SJCRH30 (cell line): ENCODE measurements at regions not wholly inside any gene's neighbourhood (a gene's known extent, or its start where the extent isn't known, plus 50 kb on each side); places are given as distances from the start of the nearest gene placed in this dataset.
"Not testable (repeated sequence)": the region's sequence is repeated elsewhere in the genome, so short reads cannot be mapped to it uniquely, and the experiment has no call there.

Experiments used
- DNase-seq, 2 experiments: peaks; one replicate each; pipeline ENCODE4 v3.0.0-alpha.2; 2015 to 2020
- H3K27ac ChIP-seq: fragments of 250-450 bp; sonication (Bioruptor Pico); 2 replicates; pipeline ENCODE4 v1.5.1; 2020; ENCODE audit warnings: mild to moderate bottlenecking, moderate library complexity
- H3K27me3 ChIP-seq: fragments of 250-450 bp; sonication (Bioruptor Pico); 2 replicates; pipeline ENCODE4 v1.5.1; 2020; ENCODE audit warnings: mild to moderate bottlenecking, moderate library complexity
- H3K36me3 ChIP-seq: fragments of 250-450 bp; sonication (Bioruptor Pico); 2 replicates; pipeline ENCODE4 v1.5.1; 2020; ENCODE audit warnings: mild to moderate bottlenecking, moderate library complexity
- H3K4me1 ChIP-seq: fragments of 250-450 bp; sonication (Bioruptor Pico); 2 replicates; pipeline ENCODE4 v1.5.1; 2020; ENCODE audit warnings: mild to moderate bottlenecking, moderate library complexity
- H3K4me3 ChIP-seq: fragments of 250-450 bp; sonication (Bioruptor Pico); 2 replicates; pipeline ENCODE4 v1.5.1; 2020; ENCODE audit warnings: mild to moderate bottlenecking, moderate library complexity
- H3K9me3 ChIP-seq: fragments of 250-450 bp; sonication (Bioruptor Pico); replicated peaks from 2 replicates; pipeline ENCODE4 v1.5.1; 2020; ENCODE audit warnings: mild to moderate bottlenecking, moderate library complexity

DNA sequence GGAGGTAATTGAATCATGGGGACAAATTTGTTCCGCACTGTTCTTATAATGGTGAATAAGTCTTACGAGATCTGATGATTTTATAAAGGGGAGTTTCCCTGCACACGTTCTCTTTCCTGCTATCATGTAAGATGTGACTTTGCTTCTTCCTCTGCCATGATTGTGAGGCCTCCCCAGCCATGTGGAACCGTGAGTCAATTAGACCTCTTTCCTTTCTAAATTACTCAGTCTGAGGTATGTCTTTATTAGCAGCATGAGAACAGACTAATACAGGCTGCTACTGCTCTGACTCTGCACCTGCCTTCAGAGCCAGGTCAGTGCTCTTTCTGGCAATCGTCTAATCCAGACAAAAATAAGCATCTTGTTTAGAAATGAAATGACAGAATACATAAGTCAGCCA lies 479.2 kb upstream of the TUSC1 start:
- DNase-seq, result no peak
- Histone ChIP-seq H3K36me3 (no peaks in the 10 kb centered on the region), H3K4me1 (no peaks in the 10 kb centered on the region), H3K27me3 (no peaks in the 10 kb centered on the region), H3K9me3 (no peaks in the 10 kb centered on the region), H3K27ac (no peak overlapping the region), H3K4me3 (no peak overlapping the region)

DNA sequence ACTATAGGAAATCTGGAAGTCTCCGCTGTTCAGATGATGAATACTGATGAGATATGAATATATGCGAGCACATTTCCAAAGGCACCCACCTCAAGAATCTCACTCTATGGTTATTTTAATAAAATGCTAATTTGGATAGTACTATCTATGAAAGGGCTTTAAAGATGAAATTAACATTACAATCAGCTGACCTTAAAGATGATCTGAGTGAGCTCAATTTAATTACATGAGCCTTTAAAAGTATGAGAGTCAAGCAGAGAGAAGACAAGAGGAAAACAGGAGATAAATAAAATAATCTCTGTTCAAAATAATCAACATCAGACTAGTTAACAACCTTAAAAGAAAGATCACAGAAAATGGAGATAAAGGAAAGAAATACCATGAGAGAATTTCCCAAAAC lies 474.1 kb upstream of the TUSC1 start:
- Histone ChIP-seq H3K27me3 (no peaks in the 10 kb centered on the region), H3K9me3 (no peaks in the 10 kb centered on the region), H3K4me3 (no peak overlapping the region), H3K36me3 (no peaks in the 10 kb centered on the region), H3K4me1 (no peaks in the 10 kb centered on the region), H3K27ac (no peak overlapping the region)
- DNase-seq, result no peak

DNA sequence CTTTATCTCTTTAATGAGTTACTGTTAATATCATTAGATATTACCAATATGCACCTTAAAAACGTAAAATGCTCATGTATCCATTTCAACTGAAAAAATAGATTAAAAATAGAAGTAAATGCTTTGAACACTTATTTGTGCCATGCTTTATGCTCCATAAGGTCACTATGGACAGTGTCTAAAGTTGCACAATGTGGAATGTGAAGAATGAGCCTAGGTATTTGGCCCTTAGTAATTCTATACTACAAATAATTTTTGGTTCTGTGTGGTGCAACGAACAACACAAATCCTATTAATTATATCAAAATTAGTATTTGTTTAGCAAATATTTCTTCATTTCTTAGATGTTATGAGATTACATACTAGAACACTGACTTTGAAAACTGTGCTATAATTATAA lies 469.9 kb upstream of the TUSC1 start:
- no peak overlapping the region for H3K27ac ChIP-seq
- no peaks in the 10 kb centered on the region for H3K4me1 ChIP-seq
- DNase-seq, result no peak
- no peaks in the 10 kb centered on the region for H3K36me3 ChIP-seq
- H3K27me3 ChIP-seq, result no peaks in the 10 kb centered on the region
- no peak overlapping the region for H3K4me3 ChIP-seq
- H3K9me3 ChIP-seq, result no peaks in the 10 kb centered on the region

DNA sequence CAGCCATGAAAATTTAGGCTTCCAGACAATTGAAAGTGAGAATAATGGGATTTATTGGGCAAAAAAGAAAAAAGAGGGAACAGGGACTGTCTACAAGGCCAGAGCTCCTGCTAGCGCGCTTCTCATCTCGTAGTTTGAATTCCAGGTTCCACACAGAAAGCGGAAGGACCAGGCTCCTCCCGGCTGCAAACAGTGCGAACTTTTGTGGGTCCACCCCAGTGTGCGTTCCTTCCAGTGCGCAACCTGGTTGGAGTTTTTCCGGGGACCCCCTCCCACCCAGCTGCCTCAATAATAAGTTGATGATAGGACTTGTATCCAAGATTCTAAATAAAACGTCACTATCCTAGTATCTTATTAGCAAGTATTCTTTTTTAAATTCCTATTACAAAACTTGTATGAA lies 467.7 kb upstream of the TUSC1 start:
- no peaks in the 10 kb centered on the region for H3K36me3 ChIP-seq

DNA sequence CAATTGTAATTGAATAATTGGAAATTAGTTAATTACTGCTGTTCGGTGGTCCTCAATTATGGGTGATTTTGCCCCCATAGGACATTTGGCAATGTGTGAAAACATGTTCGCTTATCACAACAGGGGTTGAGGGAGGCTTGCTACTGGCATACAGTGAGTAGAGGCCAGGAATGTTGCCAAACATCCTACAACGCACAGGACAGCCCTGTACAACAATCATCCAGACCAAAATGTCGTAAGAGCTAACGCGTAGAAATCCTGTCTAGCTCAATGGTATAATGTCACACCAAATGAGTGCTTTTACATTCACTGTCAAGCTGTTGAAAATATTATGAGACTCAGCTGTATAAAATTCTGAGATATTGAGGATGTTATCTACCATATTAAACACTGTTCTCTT lies 464.4 kb upstream of the TUSC1 start:
- no peaks in the 10 kb centered on the region for H3K4me1 ChIP-seq
- no peaks in the 10 kb centered on the region for H3K36me3 ChIP-seq
- no peak overlapping the region for H3K4me3 ChIP-seq
- H3K27me3 ChIP-seq, result no peaks in the 10 kb centered on the region
- DNase-seq, result no peak
- no peaks in the 10 kb centered on the region for H3K9me3 ChIP-seq
- no peak overlapping the region for H3K27ac ChIP-seq

More for the DNA sequence above, 467.7 kb upstream of the TUSC1 start:
- no peak for DNase-seq
- no peaks in the 10 kb centered on the region for H3K27me3 ChIP-seq
- no peak overlapping the region for H3K27ac ChIP-seq
- H3K4me3 ChIP-seq, result no peak overlapping the region
- H3K4me1 ChIP-seq, result no peaks in the 10 kb centered on the region
- no peaks in the 10 kb centered on the region for H3K9me3 ChIP-seq

DNA sequence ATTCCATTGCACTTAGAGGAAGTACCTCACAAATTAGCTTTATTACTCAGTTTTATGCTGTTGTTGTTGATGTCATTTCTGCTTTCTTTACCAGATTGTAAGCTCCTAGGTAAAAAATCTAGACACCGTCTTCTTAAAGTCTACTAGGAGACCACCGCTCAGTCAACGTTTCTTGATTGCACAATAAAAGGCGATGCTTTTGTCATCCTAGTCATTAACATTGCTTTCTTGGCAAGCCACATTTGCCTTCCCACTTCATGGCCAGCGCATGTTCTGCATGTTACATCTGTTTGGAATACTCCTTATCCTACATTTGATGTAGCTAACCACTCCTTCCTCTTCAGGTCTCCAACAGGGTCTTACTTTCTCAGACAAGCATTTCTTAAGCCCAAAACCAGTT lies 464.0 kb upstream of the TUSC1 start:
- no peak for DNase-seq

DNA sequence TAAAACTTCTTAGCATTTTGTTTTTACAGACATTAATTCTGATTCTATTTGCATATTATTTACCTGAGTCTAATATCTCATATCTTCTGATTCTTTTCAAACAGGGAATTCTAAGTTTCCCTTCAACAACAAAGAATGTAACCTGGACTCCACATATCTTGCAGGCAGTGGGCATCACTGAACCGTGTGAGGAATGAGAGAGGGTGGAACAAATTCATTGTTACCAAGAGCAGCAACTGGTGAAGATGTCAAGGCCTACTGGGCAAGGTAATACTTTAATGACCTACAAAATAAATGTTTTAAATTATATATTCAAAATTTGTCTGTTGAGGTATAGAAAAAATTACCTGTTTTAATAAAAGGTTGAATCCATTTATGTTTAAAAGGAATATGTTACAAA lies 455.3 kb upstream of the TUSC1 start:
- DNase-seq, result no peak
- Histone ChIP-seq H3K9me3 (no peaks in the 10 kb centered on the region), H3K27ac (no peak overlapping the region), H3K36me3 (no peaks in the 10 kb centered on the region), H3K4me1 (no peaks in the 10 kb centered on the region), H3K4me3 (no peak overlapping the region), H3K27me3 (no peaks in the 10 kb centered on the region)

More for the DNA sequence above, 464.0 kb upstream of the TUSC1 start:
- Histone ChIP-seq H3K27ac (no peak overlapping the region), H3K4me1 (no peaks in the 10 kb centered on the region), H3K36me3 (no peaks in the 10 kb centered on the region), H3K4me3 (no peak overlapping the region), H3K9me3 (no peaks in the 10 kb centered on the region), H3K27me3 (no peaks in the 10 kb centered on the region)

DNA sequence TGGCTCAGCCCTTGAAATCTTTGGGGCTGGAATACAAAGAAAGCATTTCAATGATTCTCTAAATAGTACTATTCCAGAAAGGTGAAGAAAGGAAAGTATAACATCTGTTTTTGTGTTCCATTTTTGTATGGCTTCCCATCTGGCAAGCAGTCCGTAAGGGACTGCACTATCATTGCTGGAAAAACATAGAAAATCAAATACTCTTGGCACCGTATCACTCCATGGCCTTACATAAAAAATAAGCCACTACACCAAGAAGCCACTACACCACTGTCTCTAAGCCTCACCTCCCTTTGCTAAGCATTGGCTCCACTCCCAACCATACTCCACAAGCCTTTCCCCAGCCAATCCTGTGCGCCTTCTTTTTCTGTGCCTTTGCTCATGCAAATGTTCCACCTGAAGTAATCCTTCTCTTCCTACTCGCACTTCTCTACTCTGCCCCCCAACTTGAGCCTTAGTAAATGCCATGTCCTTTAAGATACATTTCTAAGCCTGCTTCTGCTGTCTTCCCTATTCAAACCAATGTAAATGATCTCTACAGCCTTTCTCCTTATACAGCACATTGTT lies 454.6 kb upstream of the TUSC1 start:
- Histone ChIP-seq H3K36me3 (no peaks in the 10 kb centered on the region), H3K4me1 (no peaks in the 10 kb centered on the region), H3K9me3 (no peaks in the 10 kb centered on the region), H3K27me3 (no peaks in the 10 kb centered on the region), H3K4me3 (no peak overlapping the region), H3K27ac (no peak overlapping the region)
- no peak for DNase-seq

DNA sequence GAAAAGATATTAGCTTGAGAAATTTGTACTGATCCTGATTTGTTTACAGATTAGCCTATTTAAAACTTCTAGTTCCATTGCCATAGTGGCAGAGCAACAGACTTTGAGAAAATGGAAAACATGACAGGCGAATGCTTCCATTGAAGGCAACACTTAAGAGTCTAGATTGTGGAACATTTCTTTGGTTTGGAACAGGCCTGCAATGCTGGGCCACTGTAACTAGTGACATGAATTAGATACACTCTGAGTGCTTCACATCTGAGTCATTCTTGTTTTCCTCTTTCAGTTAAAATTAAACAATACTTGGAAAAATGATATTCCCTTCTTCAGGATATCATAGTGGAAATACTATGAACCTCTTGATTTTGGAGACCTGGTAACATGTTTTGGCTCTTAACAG lies 453.6 kb upstream of the TUSC1 start:
- no peaks in the 10 kb centered on the region for H3K4me1 ChIP-seq
- no peaks in the 10 kb centered on the region for H3K9me3 ChIP-seq
- H3K27me3 ChIP-seq, result no peaks in the 10 kb centered on the region
- no peak overlapping the region for H3K4me3 ChIP-seq
- H3K36me3 ChIP-seq, result no peaks in the 10 kb centered on the region
- no peak for DNase-seq
- no peak overlapping the region for H3K27ac ChIP-seq

DNA sequence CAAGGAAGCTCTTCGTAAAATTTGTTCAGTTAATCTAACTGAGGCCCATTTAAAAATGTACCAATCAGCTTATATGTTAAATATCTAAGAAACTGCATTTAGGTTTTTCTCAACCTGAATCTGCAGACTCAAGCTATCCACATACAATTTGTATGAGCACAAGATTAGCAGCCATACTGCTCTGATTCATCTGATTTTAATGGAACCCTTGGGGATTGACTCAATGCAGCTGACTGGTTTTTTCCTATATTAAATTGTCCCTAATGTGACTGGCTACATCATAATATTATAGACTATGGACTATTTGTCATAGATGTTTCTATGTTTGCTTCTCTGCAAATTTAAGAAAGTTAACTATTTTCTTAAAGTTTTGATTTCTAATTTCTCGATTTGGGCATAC lies 451.0 kb upstream of the TUSC1 start:
- H3K9me3 ChIP-seq, result no peaks in the 10 kb centered on the region
- H3K27me3 ChIP-seq, result no peaks in the 10 kb centered on the region
- no peak for DNase-seq
- no peaks in the 10 kb centered on the region for H3K36me3 ChIP-seq
- no peaks in the 10 kb centered on the region for H3K4me1 ChIP-seq
- no peak overlapping the region for H3K4me3 ChIP-seq
- no peak overlapping the region for H3K27ac ChIP-seq

DNA sequence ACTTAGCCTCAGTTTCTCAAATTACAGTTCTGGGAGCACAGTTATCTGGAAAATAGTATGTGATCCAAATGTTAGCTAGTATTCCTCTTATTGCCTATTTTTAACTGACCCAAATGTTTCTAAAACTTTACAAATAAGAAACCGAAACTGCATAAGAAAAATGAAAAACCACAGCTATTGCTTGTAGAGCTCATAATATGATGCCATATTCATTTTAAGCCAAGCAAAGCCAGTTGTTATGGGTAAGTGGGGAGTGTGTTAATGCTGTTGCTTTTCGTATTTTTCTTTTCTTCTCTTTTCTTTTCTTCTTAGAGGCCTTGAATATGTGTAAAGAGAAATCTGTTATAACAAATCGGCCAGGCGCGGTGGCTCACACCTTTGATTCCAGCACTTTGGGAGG lies 447.4 kb upstream of the TUSC1 start:
- Histone ChIP-seq H3K4me3 (no peak overlapping the region), H3K27ac (no peak overlapping the region), H3K27me3 (no peaks in the 10 kb centered on the region), H3K36me3 (no peaks in the 10 kb centered on the region), H3K4me1 (no peaks in the 10 kb centered on the region), H3K9me3 (no peaks in the 10 kb centered on the region)
- DNase-seq, result no peak

DNA sequence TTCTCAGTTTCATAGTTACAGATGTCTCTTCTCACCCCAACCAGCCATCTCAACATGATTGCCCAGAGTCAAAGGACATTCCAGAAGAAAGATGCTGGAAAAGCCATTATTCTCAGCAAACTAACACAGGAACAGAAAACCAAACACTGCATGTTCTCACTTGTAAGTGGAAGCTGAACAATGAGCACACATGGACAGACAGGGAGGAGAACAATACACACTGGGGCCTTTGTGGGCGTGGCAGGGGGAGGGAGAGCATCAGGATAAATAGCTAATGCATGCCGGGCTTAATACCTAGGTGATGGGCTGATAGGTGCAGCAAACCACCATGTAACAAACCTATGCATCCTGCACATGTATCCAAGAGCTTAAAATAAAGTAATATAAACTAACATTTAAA lies 437.8 kb upstream of the TUSC1 start:
- not testable (repeated sequence) for DNase-seq, H3K4me3 ChIP-seq, H3K27ac ChIP-seq, H3K27me3 ChIP-seq, H3K4me1 ChIP-seq, H3K36me3 ChIP-seq, H3K9me3 ChIP-seq

DNA sequence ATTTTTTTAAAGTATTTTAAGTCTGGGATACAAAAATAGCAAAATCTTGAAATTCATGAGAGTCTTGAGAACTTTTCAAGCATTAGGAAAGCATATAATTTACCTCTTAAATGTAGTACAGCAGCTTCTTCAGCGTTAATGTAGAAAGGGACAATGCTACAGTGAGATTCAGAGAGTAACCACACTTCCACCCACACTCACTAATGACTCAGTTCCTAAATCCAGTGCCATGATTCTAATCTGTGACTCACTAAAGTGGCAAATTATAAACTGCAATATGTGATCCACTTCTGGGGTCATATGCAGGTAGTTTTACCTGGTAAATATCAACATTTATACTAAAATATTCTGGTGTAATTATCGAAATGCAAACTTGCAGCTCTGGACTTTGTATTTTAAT lies 434.5 kb upstream of the TUSC1 start:
- Histone ChIP-seq H3K4me3 (no peak overlapping the region), H3K27ac (no peak overlapping the region), H3K9me3 (no peaks in the 10 kb centered on the region), H3K27me3 (no peaks in the 10 kb centered on the region), H3K4me1 (no peaks in the 10 kb centered on the region), H3K36me3 (no peaks in the 10 kb centered on the region)
- DNase-seq, result no peak

DNA sequence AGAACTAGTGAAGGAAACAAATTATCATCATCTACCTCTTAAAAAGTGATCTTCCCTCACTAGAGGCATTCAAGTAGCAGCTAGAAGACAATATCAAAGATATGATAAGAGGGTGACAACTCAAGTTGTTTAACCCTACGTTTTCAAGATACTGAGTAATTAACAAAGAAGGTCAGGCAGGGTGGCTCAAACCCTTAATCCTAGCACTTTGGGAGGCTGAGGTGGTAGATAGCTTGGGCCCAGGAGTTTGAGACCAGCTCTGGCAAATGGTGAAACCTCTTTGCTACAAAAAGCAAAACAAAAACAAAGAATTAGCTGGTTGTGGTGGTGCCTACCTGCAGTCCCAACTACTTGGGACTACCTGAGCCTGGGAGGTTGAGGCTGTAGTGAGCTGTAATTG lies 408.2 kb upstream of the TUSC1 start:
- Histone ChIP-seq H3K27ac (no peak overlapping the region), H3K36me3 (no peaks in the 10 kb centered on the region), H3K27me3 (no peaks in the 10 kb centered on the region), H3K9me3 (no peaks in the 10 kb centered on the region), H3K4me1 (no peaks in the 10 kb centered on the region), H3K4me3 (no peak overlapping the region)
- DNase-seq, result no peak

DNA sequence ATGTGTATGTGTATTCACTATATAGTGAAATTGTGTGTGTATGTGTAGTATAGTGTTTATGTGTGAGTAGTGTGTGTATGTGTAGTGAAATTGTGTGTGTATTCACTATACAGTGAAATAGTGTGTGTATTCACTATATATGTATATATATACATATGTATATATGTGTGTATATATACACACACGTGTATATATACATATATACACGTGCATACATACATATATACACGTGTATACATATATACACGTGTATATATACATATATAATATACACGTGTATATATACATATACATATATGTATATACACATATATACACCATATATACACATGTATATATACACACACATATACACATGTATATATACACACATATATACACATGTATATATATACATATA lies 403.6 kb upstream of the TUSC1 start:
- no peak for DNase-seq
- no peaks in the 10 kb centered on the region for H3K36me3 ChIP-seq
- no peaks in the 10 kb centered on the region for H3K9me3 ChIP-seq
- no peak overlapping the region for H3K4me3 ChIP-seq
- H3K27ac ChIP-seq, result no peak overlapping the region
- H3K27me3 ChIP-seq, result no peaks in the 10 kb centered on the region
- H3K4me1 ChIP-seq, result no peaks in the 10 kb centered on the region

DNA sequence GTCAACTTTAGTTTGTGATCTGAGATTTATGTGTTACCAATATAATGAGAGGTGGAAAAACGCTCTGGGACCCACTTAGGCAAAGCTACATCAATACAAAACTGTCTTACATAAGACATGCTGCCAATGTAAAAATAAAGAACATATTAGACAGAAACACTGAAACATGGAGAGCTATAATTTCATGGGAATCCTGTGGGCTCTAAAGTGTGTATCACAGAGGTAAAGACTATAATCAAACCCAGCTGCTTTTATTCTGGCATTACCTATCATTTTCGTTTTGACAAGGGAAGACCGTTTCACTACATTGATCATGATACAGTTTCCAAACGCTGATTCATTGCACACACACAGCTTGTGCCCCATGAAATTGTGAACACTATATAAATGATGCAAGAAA lies 400.5 kb upstream of the TUSC1 start:
- no peaks in the 10 kb centered on the region for H3K27me3 ChIP-seq
- H3K36me3 ChIP-seq, result no peaks in the 10 kb centered on the region
- no peak overlapping the region for H3K4me3 ChIP-seq
- no peak for DNase-seq
- no peaks in the 10 kb centered on the region for H3K9me3 ChIP-seq
- no peaks in the 10 kb centered on the region for H3K4me1 ChIP-seq
- H3K27ac ChIP-seq, result no peak overlapping the region

DNA sequence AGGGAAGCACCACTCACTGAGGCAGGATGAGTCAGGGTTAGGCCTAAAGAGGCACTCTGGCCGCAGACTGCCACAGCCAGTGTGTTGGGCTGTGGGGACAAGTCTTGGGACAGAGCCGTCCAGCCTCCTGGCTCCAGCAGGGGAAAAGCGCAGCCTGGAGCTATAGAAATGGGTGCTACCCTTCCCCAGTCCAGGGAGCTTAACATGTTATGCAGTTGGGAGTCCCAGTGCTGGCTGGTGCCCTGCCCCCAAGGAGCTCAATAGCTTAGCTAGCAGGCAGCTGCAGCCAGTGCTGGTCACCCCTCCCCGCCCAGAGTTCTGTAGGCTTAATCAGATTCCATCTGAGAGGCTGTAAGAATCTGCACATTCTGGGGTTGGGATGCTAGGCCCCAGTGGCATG lies 399.6 kb upstream of the TUSC1 start:
- H3K36me3 ChIP-seq, result no peaks in the 10 kb centered on the region
- H3K4me3 ChIP-seq, result no peak overlapping the region
- DNase-seq, result no peak
- no peaks in the 10 kb centered on the region for H3K4me1 ChIP-seq
- H3K9me3 ChIP-seq, result no peaks in the 10 kb centered on the region
- no peak overlapping the region for H3K27ac ChIP-seq
- H3K27me3 ChIP-seq, result no peaks in the 10 kb centered on the region
